ENCODE measurements at regions not wholly inside any gene's neighbourhood (a gene's known extent, or its start where the extent isn't known, plus 50 kb on each side); places are given as distances from the start of the nearest gene placed in this dataset.
"Not testable (repeated sequence)": the region's sequence is repeated elsewhere in the genome, so short reads cannot be mapped to it uniquely, and the experiment has no call there.

DNA sequence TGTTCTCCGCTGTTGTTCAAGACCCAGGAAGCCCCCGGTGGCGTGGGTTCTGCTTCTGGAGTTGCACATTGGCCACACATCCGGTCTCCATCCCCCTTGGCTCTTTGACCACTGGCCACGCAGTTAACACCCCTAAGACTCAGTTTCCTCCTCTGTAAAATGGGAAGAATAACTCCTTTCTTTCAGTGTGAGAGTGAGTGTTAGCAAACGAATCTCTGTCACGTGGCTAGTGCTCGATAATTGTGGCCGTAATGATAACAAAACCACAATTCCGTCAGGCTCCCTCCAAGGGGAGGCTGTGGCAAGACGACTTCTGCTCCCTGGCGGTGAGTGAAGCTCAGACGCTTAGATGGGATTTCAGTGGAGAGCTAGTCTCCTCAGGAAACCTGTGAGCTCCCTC, 315.2 kb upstream of the B3GAT1 start:
- ATAC-seq: no peak
- H3K9me3 Mint-ChIP-seq: no peaks in the 10 kb centered on the region
- H3K4me3 Mint-ChIP-seq: no peak overlapping the region
- no peak overlapping the region for H3K27ac Mint-ChIP-seq
- no peaks in the 10 kb centered on the region for H3K4me1 Mint-ChIP-seq
- DNase-seq: no peak
- peaks cover 57% of the 10 kb centered on the region for H3K27me3 Mint-ChIP-seq

DNA sequence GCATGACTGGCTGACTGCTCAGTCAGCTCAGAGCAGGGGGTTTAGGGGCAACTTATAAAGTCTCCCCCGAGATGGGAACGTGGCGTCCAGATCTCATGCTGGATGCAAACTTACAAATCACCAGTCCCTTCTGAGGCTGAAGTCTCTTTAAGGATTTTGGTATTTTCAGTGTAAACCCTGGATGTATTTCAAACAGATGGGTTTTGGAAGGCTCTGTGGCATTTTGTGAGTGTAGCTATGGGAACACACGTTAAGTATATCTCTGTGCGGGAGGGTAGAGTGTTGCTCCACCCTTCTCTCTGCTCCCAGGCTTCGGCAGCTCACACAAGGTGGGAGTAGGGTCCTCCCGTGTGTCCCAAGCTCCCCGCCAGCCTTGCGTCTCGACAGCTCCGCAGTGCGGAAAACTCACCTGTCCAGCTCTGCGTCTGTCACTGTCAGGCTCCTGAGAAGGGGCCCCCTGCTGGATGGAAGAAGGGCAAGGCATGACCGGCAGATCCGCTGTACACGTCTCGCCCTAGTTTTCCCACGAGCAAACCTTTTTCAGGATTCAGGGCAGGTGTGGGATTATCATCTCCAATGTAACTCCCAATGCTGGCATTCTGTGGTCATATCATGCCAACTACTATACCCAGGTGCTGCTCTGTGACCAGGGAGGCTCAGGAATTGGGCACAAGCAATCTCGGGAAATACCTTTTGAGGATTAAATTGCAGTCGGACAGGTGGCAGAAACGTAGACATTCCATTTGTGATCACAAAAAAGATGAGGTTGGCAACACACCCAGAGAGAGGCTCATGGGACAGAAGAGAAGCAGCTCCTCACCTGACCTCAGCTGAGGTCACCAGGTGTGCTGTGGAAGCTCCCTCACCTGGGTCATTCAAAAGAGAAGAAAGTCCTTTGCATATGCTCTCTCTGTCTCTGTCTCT, 313.9 kb upstream of the B3GAT1 start:
- Mint-ChIP-seq H3K9me3 (no peaks in the 10 kb centered on the region), H3K4me1 (no peaks in the 10 kb centered on the region), H3K27me3 (peaks cover 57% of the 10 kb centered on the region), H3K4me3 (no peak overlapping the region), H3K27ac (no peak overlapping the region)
- no peak for DNase-seq
- no peak for ATAC-seq

DNA sequence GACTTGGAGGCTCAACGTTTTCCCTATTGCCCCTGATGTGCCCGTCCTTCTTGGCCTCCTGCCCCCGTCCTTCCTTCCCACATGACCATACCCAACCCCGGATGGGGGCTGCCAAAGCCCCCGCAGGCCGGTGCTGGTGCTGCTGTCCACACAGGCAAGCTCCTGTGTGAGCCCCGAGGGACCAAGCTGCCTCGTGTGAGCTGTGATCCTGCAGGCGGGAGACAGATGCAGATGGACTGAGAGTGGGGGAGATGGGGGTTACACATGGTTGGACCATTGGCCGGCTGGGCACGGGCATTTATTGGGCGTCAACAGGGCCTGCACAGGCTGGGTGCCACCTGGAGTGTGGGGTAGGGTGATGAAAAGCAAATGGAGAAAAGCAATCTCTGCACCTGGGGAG, 313.2 kb upstream of the B3GAT1 start:
- peaks cover 57% of the 10 kb centered on the region for H3K27me3 Mint-ChIP-seq
- DNase-seq (no peak), ATAC-seq (no peak)
- H3K9me3 Mint-ChIP-seq: no peaks in the 10 kb centered on the region
- H3K27ac Mint-ChIP-seq: peak overlapping the region in 1 of 2 donors; percentile 62
- H3K4me3 Mint-ChIP-seq: no peak overlapping the region
- no peaks in the 10 kb centered on the region for H3K4me1 Mint-ChIP-seq

DNA sequence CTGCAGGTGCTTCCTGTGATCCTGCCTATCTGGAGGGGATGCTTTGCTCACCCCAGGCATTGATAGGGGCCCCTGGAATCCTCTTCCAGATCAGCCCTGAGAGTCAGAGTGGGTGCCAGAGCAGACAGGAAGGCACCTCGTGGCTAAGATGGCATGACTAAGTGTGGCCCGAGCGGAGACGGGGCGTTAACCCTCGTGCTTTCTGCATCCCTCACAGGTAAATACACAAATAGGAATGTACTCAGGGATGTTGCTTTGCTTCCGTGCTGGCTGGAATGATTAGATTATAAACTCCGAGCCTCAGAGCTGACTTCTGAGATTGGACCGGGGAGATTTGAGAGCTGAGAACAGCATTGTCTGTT, 312.7 kb upstream of the B3GAT1 start:
- Mint-ChIP-seq H3K27ac (peak overlapping the region in 1 of 2 donors; percentile 8), H3K4me1 (no peaks in the 10 kb centered on the region), H3K9me3 (no peaks in the 10 kb centered on the region), H3K4me3 (no peak overlapping the region), H3K27me3 (peaks cover 57% of the 10 kb centered on the region)
- ATAC-seq: no peak
- no peak for DNase-seq

DNA sequence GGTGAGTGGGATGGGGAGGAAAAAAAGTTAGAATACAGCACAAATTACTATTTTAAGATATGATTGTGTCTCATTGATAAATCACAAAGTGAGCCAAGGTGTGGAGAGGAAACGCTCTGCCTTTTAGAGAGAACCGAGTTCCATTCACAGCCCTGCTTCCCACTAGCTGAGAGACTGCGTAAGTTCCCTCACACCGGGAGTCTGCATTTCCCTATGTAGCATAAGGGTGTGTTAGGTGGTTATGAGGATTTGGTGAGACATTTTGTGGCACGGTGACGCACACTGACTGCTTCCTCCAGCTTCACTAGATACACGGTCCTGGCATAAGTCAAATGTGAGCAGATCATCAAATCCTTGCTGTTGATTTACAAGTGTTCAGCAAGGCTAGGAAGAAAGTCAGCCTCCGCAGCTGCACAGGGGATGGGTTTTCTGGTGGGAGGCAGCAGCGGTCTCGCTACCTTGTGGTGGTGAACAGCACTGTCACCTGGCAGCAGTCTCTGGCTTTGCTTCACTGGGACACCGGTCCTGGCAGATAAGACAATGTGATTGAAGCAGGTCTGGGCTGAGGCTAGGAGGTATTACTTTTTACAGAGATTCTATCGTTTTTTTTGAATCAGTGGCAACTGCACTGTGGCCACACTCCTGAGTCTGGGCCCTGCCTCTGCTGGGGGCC, 312.2 kb upstream of the B3GAT1 start:
- Mint-ChIP-seq H3K4me1 (no peaks in the 10 kb centered on the region), H3K9me3 (no peaks in the 10 kb centered on the region), H3K4me3 (no peak overlapping the region), H3K27ac (peak overlapping the region in 1 of 2 donors; percentile 8), H3K27me3 (peaks cover 57% of the 10 kb centered on the region)
- DNase-seq (no peak), ATAC-seq (no peak)

DNA sequence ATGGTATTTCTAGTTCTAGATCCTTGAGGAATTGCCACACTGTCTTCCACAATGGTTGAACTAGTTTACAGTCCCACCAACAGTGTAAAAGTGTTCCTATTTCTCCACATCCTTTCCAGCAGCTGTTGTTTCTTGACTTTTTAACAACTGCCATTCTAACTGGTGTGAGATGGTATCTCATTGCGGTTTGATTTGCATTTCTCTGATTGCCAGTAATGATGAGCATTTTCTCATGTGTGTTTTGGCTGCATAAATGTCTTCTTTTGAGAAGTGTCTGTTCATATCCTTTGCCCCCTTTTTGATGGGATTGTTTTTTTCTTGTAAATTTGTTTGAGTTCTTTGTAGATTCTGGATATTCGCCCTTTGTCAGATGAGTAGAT, 308.6 kb upstream of the B3GAT1 start:
- not testable (repeated sequence) for H3K4me3 Mint-ChIP-seq, H3K9me3 Mint-ChIP-seq, H3K27ac Mint-ChIP-seq, ATAC-seq, DNase-seq, H3K4me1 Mint-ChIP-seq
- peaks cover 44% of the 10 kb centered on the region for H3K27me3 Mint-ChIP-seq

DNA sequence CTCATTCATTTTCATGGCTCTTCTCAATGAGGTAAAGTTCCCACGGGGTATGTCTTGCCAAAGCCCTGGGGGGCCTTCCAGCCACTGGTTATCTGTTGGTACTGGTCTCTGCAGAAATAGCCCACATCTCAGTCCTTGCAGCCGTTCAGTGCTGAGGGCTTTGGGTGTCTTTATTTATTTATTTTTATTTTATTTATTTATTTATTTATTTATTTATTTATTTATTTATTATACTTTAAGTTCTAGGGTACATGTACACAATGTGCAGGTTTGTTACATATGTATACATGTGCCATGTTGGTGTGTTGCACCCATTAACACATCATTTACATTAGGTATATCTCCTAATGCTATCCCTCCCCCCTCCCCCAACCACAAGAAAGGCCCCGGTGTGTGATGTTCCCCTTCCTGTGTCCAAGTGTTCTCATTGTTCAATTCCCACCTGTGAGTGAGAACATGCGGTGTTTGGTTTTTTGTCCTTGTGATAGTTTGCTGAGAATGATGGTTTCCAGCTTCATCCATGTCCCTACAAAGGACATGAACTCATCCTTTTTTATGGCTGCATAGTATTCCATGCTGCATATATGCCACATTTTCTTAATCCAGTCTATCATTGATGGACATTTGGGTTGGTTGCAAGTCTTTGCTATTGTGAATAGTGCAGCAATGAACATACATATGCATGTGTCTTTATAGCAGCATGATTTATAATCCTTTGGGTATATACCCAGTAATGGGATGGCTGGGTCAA, 308.1 kb upstream of the B3GAT1 start:
- peaks cover 41% of the 10 kb centered on the region for H3K27me3 Mint-ChIP-seq
- not testable (repeated sequence) for ATAC-seq, DNase-seq, H3K9me3 Mint-ChIP-seq, H3K4me1 Mint-ChIP-seq, H3K4me3 Mint-ChIP-seq, H3K27ac Mint-ChIP-seq

DNA sequence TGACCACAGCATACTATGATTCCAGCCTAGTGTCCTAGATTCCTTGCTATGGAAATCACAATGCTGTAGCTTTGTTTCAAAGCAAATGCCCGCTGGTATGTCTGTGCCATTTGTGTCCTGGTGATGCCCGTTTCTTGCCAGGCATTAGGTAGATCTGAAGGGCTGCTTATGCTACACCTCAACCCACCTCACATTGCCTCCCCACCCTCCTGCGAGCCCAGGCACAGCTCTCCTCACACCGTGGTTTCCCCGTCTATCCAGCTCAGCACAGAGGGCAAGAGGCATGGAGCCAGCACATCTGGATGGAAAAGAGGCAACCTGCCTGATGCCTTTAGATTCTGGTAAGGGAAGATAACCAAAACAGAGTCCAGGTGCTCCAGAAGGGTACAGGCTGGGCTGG, 307.4 kb upstream of the B3GAT1 start:
- Mint-ChIP-seq H3K4me3 (no peak overlapping the region), H3K9me3 (no peaks in the 10 kb centered on the region), H3K27ac (no peak overlapping the region), H3K4me1 (no peaks in the 10 kb centered on the region), H3K27me3 (peaks cover 34% of the 10 kb centered on the region)
- ATAC-seq (no peak), DNase-seq (no peak)

DNA sequence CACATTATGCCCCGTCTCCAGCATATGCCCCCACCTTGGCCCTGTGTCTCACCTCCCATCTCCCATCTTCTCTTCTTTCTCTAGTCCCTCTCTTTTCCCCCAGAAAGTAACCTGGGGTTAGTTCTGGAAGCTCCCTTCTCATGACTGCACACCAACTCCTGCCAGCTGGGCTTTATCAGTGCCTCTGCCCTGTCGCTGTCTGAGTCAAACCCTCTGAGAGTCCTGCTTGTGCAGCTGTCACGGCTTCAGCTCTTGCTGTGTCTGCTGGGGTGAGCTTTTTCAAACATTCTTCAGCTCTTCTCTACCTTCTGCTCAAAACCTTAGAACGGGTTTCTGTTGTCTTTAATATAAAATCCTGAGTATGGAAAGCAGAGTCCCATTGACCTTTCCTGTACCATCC, 304.5 kb upstream of the B3GAT1 start:
- H3K4me1 Mint-ChIP-seq: no peaks in the 10 kb centered on the region
- peaks cover 32% of the 10 kb centered on the region for H3K27me3 Mint-ChIP-seq
- no peak overlapping the region for H3K27ac Mint-ChIP-seq
- no peak for ATAC-seq
- DNase-seq: no peak
- H3K4me3 Mint-ChIP-seq: no peak overlapping the region
- H3K9me3 Mint-ChIP-seq: no peaks in the 10 kb centered on the region

DNA sequence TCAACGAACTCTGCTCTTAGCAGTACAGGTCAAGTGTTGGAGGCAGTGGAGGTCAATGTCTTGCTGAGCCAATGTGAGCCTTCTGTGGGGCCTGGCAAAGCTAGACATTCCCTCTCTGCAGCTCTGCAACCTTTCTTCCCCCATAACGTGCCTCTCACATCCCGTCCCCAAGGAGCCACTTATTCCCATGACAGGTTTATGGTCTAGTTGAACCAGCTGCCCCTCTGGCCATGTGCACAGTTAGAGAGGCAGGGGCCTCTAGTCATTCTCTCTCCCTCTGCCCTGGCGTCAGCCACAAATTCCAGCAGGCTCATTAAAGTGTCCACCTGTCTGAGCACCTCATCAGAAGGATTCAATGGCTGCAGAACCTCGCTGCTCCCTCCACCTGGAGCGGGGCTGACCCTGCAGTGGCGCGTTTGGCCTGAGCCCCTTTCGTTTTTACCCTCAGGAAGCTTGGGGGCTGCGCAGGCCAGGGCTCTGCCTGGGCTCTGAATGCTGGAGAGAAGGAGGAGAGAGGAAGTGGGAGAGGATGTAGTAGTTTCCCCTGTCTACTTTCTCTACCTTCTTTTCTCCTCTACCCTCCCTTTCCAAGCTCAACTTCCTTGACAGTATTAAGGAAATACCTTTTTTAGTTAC, 302.1 kb upstream of the B3GAT1 start:
- no peak overlapping the region for H3K27ac Mint-ChIP-seq
- H3K4me1 Mint-ChIP-seq: no peaks in the 10 kb centered on the region
- no peaks in the 10 kb centered on the region for H3K9me3 Mint-ChIP-seq
- DNase-seq (no peak), ATAC-seq (no peak)
- H3K27me3 Mint-ChIP-seq: peaks cover 32% of the 10 kb centered on the region
- no peak overlapping the region for H3K4me3 Mint-ChIP-seq

DNA sequence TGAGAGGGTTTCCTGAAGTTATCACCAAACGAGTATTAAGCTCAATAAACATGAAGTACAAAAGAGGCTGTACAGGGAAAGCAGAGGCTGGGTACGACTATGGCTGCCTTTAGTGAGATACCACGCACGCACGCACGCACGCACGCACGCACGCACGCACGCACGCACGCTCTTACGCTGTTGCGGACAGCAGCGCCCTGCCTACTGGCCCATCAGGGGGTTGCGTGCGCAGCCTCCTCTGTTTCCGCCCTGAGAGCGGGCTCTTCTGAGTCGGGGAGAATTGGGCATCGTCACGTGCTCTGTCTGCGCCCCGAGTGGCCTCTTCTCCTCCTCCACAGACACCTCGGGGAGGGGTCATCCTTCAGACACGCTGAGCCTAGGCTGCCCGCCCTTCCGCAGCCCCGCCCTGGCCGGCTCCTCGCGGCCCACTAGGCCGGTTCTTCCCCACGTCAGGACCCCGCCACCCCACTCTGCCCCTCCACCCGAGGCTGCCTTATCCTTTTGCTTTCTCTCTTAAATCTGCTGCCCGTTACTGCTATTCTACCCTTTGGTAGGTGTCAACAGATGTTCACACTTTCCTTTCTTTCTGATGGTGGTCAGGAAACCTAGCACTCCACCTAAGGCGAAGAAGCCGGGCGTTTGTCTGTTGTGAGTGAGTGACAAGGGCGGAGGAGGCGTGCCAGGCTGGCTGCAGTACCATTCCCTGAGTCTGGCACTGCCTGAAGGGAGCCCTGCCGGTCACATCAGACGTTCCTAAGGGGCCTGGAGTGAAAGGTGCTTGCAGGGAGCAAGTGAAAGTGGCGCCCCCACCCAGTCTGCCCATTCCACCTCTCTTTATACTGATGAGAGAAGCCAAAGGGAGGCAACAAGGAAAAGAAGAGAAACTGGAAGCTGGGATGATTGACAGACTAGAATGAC, 300.4 kb upstream of the B3GAT1 start:
- H3K4me1 Mint-ChIP-seq: no peaks in the 10 kb centered on the region
- no peak overlapping the region for H3K4me3 Mint-ChIP-seq
- H3K27ac Mint-ChIP-seq: peak overlapping the region; percentile 58 to 86
- no peaks in the 10 kb centered on the region for H3K9me3 Mint-ChIP-seq
- H3K27me3 Mint-ChIP-seq: peaks cover 32% of the 10 kb centered on the region
- DNase-seq (no peak), ATAC-seq (no peak)

DNA sequence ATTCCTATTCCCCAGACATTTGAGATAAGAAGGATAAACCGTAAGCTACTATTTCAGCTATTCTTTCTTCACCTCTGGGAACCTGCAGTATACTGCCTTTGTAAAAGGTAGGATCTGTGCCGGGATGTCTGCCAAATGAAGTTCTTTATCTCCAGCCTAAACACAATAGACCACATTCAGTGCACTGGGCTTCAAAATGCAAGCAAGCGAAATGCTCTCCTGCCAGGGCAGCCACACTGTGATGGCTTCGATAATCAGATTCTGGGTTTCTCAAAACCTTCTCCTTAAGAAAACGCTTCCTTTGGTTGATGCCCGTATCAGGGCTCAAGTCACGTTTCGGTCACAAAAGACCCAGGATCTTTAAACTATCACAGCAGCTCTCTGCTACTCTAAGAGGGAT, 299.5 kb upstream of the B3GAT1 start:
- peaks cover 24% of the 10 kb centered on the region for H3K27me3 Mint-ChIP-seq
- H3K4me3 Mint-ChIP-seq: no peak overlapping the region
- DNase-seq: no peak
- no peak overlapping the region for H3K27ac Mint-ChIP-seq
- no peaks in the 10 kb centered on the region for H3K9me3 Mint-ChIP-seq
- ATAC-seq: no peak
- H3K4me1 Mint-ChIP-seq: no peaks in the 10 kb centered on the region

DNA sequence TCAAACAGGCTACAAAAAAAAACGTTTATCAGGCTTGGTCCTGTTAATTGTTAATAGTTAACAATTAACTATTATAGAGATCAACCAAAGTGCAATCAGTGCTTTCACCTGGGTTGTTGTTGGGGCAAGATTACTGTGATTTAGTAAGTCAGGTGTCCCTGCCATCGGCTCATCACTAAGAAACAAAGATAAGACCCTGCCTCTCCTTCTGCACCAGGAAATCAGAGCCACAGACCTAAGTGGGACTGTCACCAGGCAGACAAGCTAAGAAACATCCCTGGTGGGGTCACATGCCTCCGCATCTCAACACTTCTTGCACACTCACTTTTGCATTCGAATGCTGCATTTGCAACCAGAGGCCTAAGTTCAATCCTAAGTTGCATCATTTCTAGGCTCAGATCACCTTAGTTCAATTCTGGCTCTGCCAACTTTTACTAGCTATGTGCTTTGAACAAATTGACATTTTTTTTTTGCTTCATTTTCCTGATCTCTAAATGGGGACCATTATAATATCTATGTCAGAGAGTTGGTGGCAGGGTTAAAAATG, 298.9 kb upstream of the B3GAT1 start:
- ATAC-seq (no peak), DNase-seq (no peak)
- no peak overlapping the region for H3K27ac Mint-ChIP-seq
- no peak overlapping the region for H3K4me3 Mint-ChIP-seq
- H3K9me3 Mint-ChIP-seq: no peaks in the 10 kb centered on the region
- peaks cover 17% of the 10 kb centered on the region for H3K27me3 Mint-ChIP-seq
- no peaks in the 10 kb centered on the region for H3K4me1 Mint-ChIP-seq

DNA sequence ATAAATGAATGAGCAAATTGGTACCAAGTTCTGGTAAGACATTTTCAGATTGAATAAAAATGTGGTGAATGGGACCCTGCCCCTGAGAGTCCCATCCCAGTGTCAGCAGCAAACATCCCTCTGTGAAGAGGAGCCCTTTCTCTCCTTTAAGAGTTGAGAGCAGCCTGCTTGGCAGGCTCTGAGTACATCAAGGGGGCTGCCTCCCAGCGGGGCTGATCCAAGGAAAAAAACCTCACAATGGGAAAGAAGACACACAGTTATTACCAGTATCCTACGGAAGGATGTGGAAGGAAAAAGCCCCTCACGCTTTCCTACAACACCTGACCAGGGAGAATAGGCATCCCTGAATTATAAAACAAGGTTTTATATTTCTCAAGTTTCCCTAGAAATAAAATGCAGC, 293.8 kb upstream of the B3GAT1 start:
- no peak for ATAC-seq
- no peak for DNase-seq
- Mint-ChIP-seq H3K4me3 (no peak overlapping the region), H3K27me3 (peaks cover 10% of the 10 kb centered on the region), H3K4me1 (no peaks in the 10 kb centered on the region), H3K9me3 (no peaks in the 10 kb centered on the region), H3K27ac (no peak overlapping the region)
